GM06990 (cell line): ENCODE measurements at regions not wholly inside any gene's neighbourhood (a gene's known extent, or its start where the extent isn't known, plus 50 kb on each side); places are given as distances from the start of the nearest gene placed in this dataset.

Source experiments
- DNase-seq: peaks from one replicate; pipeline ENCODE4 v3.0.0-alpha.2; 2011; ENCODE audit not compliant: insufficient read length; ENCODE audit errors: extremely low read depth
- H3K27me3 ChIP-seq: replicated peaks from 2 replicates; pipeline ENCODE4 v1.6.0; 2011; ENCODE audit warnings: low read length; ENCODE audit not compliant: control insufficient read depth, insufficient read depth
- H3K36me3 ChIP-seq: 2 replicates; pipeline ENCODE4 v1.5.1; 2011; ENCODE audit warnings: low read length; ENCODE audit not compliant: control insufficient read depth, insufficient read depth
- H3K4me3 ChIP-seq: replicated peaks from 2 replicates; pipeline ENCODE4 v1.5.1; 2011; ENCODE audit warnings: low read depth, mild to moderate bottlenecking, control low read depth, low read length
- TF ChIP-seq, protein P1 (sequence below): IDR thresholded peaks from 2 replicates; pipeline ENCODE4 v1.5.1; 2011; ENCODE audit warnings: low read length, control low read depth, mild to moderate bottlenecking, inconsistent platforms; ENCODE audit not compliant: insufficient read depth, poor library complexity, severe bottlenecking

GRCh38 chr17:79515646-79516571 is 94.9 kb downstream of the RBFOX3 start:
- TF ChIP-seq, protein P1, sequence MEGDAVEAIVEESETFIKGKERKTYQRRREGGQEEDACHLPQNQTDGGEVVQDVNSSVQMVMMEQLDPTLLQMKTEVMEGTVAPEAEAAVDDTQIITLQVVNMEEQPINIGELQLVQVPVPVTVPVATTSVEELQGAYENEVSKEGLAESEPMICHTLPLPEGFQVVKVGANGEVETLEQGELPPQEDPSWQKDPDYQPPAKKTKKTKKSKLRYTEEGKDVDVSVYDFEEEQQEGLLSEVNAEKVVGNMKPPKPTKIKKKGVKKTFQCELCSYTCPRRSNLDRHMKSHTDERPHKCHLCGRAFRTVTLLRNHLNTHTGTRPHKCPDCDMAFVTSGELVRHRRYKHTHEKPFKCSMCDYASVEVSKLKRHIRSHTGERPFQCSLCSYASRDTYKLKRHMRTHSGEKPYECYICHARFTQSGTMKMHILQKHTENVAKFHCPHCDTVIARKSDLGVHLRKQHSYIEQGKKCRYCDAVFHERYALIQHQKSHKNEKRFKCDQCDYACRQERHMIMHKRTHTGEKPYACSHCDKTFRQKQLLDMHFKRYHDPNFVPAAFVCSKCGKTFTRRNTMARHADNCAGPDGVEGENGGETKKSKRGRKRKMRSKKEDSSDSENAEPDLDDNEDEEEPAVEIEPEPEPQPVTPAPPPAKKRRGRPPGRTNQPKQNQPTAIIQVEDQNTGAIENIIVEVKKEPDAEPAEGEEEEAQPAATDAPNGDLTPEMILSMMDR, result no peak
- Histone ChIP-seq H3K36me3 (no peaks in the 10 kb centered on the region), H3K4me3 (no peak overlapping the region), H3K27me3 (peaks cover 1% of the 10 kb centered on the region; the same call in 1 of the 2 replicates)
- DNase-seq, result no peak

- Histone ChIP-seq H3K36me3 (no peaks in the 10 kb centered on the region), H3K4me3 (no peak overlapping the region), H3K27me3 (peaks cover 1% of the 10 kb centered on the region; the same call in 1 of the 2 replicates)
- TF ChIP-seq, protein P1, result no peak
- DNase-seq, result no peak
These were observed 95.7 kb downstream of the RBFOX3 start for GRCh38 chr17:79515110-79515509.

DNA sequence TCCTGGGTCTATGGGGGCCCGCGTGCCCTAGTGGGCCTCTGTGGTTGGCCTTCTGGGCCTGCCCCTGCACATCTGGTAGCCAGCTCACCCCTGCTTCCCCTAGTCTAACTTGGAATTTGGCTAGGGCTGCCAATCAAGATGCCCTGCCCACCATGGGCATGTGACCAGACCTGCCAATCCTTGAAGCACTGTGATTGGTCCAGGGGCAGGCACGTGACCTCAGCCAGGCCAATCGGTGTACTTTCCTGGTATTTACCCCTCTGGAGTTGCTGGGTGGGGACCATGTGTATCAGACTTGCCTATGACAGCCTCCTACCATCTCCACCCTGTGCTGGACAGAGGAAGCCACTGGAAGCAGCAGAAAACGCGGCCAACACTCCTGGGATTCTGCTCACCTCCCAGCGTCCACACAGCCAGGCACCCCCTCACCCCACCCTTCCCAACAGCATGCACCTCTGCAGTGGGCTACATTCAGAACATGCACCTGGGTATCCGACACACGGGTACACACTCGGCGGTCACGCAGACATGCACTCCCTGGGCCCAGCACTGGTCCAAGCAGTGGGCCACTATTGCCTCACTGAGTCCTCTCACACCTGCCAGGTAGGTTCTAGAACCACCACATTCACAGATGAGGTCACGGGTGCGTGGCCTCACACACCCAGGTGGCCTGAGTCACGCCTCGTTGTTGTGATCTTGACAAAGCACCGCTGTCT is 96.9 kb downstream of the RBFOX3 start:
- TF ChIP-seq, protein P1, result no peak
- Histone ChIP-seq H3K36me3 (no peaks in the 10 kb centered on the region), H3K4me3 (no peak overlapping the region), H3K27me3 (no peaks in the 10 kb centered on the region; the same call in 1 of the 2 replicates)
- DNase-seq, result no peak

DNA sequence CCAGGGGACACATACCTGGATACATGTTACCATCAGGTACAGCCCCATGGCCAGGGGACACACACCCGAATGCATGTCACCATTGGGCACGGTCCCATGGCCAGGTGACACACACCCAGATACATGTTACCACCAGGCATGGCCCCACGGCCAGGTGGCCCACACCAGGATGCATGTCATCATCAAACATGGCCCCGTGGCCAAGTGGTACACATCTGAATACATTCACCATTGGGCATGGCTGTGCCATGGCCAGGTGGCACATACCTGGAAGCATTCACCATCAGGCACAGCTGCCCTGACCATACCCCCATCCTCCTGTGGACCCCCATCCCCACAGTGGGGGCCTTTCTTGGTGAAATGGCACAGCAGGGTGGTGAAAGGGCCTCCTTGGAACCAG is 97.6 kb downstream of the RBFOX3 start:
- no peaks in the 10 kb centered on the region for H3K36me3 ChIP-seq
- H3K4me3 ChIP-seq, result no peak overlapping the region
- no peak for DNase-seq
- no peaks in the 10 kb centered on the region for H3K27me3 ChIP-seq
- TF ChIP-seq, protein P1, result no peak

- H3K36me3 ChIP-seq, result no peaks in the 10 kb centered on the region
- H3K27me3 ChIP-seq, result no peaks in the 10 kb centered on the region
- H3K4me3 ChIP-seq, result no peak overlapping the region
- no peak for DNase-seq
- TF ChIP-seq, protein P1, result no peak
These were observed 99.4 kb downstream of the RBFOX3 start for GRCh38 chr17:79511471-79511870.
